SJSA1 (cell line): ENCODE measurements at regions not wholly inside any gene's neighbourhood (a gene's known extent, or its start where the extent isn't known, plus 50 kb on each side); places are given as distances from the start of the nearest gene placed in this dataset.
"Not testable (repeated sequence)": the region's sequence is repeated elsewhere in the genome, so short reads cannot be mapped to it uniquely, and the experiment has no call there.

Source experiments
- DNase-seq, 2 experiments: peaks; one replicate each; pipeline ENCODE4 v3.0.0-alpha.2; 2015 to 2020; ENCODE audit warnings: low spot score in 2 of 2, low read depth in 1 of 2
- H3K27ac ChIP-seq: fragments of 250-450 bp; sonication (Bioruptor Pico); 2 replicates; pipeline ENCODE4 v1.5.1; 2020; ENCODE audit warnings: mild to moderate bottlenecking, moderate library complexity
- H3K27me3 ChIP-seq: fragments of 250-450 bp; sonication (Bioruptor Pico); replicated peaks from 2 replicates; pipeline ENCODE4 v1.5.1; 2020; ENCODE audit warnings: mild to moderate bottlenecking, moderate library complexity
- H3K36me3 ChIP-seq: fragments of 250-450 bp; sonication (Bioruptor Pico); 2 replicates; pipeline ENCODE4 v1.5.1; 2020; ENCODE audit warnings: mild to moderate bottlenecking
- H3K4me1 ChIP-seq: fragments of 250-450 bp; sonication (Bioruptor Pico); replicated peaks from 2 replicates; pipeline ENCODE4 v1.6.1; 2021; ENCODE audit warnings: mild to moderate bottlenecking
- H3K4me3 ChIP-seq: fragments of 250-450 bp; sonication (Bioruptor Pico); 2 replicates; pipeline ENCODE4 v1.5.1; 2020; ENCODE audit warnings: mild to moderate bottlenecking
- H3K9me3 ChIP-seq: fragments of 250-450 bp; sonication (Bioruptor Pico); replicated peaks from 2 replicates; pipeline ENCODE4 v1.5.1; 2020; ENCODE audit warnings: mild to moderate bottlenecking

DNA sequence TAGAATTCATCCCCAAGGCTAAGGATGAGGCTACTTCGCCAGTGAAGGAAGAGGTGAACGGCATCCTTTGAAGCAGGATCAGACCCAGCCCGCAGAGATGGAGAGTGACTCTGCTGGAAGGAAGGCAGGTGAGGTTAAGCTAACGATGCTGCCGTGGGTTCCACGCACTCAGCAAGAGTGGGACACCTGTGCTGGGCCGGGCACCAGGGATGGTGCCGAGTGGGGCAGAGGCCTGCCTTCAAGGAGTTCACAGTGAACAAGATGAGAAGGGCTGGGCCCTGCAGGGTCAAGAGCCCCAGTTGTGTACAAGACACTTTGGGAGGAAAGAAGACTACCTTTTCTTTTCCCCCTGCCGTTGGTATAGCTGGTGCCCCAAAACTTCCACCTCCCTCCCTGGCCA, 606.6 kb downstream of the LIG4 start:
- Histone ChIP-seq H3K27ac (no peak overlapping the region), H3K4me1 (no peaks in the 10 kb centered on the region)

DNA sequence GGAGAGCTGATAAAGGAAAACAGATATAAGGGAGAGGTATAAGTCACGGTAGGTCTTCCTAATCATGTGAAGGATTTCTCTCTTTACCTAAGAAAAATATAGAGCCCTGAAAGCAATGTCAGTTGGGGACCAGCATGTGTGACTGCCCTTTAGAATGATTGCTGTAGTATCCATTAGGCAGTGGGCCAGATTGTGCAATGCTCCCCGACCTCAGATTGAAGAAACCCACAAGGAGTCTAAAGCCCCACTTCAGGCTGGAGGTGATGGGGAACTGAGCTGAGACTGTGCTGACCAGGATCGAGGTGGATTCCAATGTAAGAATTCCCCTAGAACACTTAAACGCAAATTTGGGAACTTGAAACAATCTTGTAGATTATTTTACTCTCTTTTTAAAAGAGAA, 614.4 kb downstream of the LIG4 start:
- H3K36me3 ChIP-seq: no peaks in the 10 kb centered on the region
- no peak overlapping the region for H3K4me3 ChIP-seq
- no peaks in the 10 kb centered on the region for H3K27me3 ChIP-seq
- H3K4me1 ChIP-seq: no peaks in the 10 kb centered on the region
- no peaks in the 10 kb centered on the region for H3K9me3 ChIP-seq
- no peak for DNase-seq
- no peak overlapping the region for H3K27ac ChIP-seq

More for the DNA sequence above, 606.6 kb downstream of the LIG4 start:
- no peak for DNase-seq
- Histone ChIP-seq H3K9me3 (no peaks in the 10 kb centered on the region), H3K36me3 (no peaks in the 10 kb centered on the region), H3K4me3 (no peak overlapping the region), H3K27me3 (no peaks in the 10 kb centered on the region)

DNA sequence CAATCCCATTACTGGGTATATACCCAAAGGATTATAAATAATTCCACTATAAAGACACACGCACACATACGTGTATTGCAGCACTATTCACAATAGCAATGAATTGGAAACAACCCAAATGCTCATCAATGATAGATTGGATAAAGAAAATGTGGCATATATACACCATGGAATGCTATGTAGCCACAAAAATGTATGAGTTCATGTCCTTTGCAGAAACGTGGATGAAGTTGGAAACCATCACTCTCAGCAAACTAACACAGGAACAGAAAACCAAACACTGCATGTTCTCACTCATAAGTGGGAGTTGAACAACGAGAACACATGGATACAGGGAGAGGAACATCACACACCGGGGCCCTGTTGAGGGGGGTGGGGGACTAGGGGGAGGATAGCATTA, 619.0 kb downstream of the LIG4 start:
- H3K36me3 ChIP-seq, DNase-seq, H3K27me3 ChIP-seq, H3K4me3 ChIP-seq, H3K9me3 ChIP-seq, H3K4me1 ChIP-seq, H3K27ac ChIP-seq: not testable (repeated sequence)

DNA sequence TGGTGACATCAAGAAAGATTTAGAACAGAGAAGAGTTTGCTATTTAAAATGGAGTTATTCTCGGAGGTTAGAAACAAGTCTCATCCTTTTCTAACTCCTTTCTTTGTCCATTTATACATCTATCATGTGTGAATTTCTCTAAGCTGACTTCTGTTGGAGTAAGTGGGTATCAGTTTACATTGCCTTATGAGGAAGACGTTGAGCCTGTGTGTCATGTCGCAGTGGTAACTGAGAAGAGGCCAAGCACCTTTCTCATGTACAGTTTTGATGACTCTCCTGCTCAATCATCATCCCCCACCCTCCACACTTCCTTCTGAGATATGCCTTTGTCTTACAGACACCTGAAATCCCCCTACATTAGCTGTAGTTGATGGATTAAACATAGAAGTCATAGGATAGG, 624.8 kb downstream of the LIG4 start:
- Histone ChIP-seq H3K4me1 (peaks cover 7% of the 10 kb centered on the region), H3K27ac (no peak overlapping the region), H3K9me3 (no peaks in the 10 kb centered on the region), H3K4me3 (no peak overlapping the region), H3K36me3 (no peaks in the 10 kb centered on the region), H3K27me3 (no peaks in the 10 kb centered on the region)
- no peak for DNase-seq

DNA sequence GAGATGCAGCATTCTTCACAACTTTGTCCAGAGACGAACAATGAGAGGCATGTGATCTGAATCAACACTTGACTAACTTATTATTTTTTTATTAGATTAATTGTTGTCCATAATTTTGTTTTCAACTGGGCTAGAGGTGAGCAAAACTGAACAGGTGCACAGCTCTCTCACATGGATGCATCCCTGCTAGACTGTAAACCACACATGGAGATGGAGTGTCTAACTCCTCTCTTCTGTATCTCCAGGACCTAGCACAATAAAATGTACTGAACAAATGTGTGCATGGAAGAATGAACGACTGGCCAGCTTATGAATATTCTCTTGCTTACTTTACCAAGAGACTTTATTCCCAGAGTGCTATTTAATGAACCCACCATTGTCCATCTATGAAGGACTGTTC, 627.7 kb downstream of the LIG4 start:
- peaks cover 22% of the 10 kb centered on the region for H3K4me1 ChIP-seq
- no peaks in the 10 kb centered on the region for H3K36me3 ChIP-seq
- no peak overlapping the region for H3K27ac ChIP-seq
- no peak for DNase-seq
- no peaks in the 10 kb centered on the region for H3K9me3 ChIP-seq
- no peak overlapping the region for H3K4me3 ChIP-seq
- no peaks in the 10 kb centered on the region for H3K27me3 ChIP-seq

DNA sequence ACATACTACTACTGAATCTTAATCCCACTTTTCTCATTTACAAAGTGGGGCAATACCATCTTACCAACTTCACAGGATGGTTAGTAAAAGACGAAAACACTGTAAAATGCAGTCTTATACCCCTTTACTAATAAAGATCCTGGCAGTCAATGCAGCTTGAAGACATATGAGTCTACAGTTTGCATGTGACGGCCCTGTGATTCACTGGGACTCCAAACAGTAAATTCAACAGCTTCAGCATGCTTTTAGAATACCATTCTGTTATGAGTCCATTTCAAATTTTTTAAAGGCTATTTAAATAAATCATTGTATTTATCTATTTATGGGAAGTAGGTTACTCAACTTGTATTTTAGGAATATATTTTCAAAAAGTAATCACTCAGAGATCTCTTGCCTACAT, 629.1 kb downstream of the LIG4 start:
- Histone ChIP-seq H3K4me3 (no peak overlapping the region), H3K36me3 (no peaks in the 10 kb centered on the region), H3K4me1 (peaks cover 22% of the 10 kb centered on the region), H3K27ac (no peak overlapping the region), H3K27me3 (no peaks in the 10 kb centered on the region), H3K9me3 (no peaks in the 10 kb centered on the region)
- DNase-seq: peak in 1 of 2 experiments; percentile 26

DNA sequence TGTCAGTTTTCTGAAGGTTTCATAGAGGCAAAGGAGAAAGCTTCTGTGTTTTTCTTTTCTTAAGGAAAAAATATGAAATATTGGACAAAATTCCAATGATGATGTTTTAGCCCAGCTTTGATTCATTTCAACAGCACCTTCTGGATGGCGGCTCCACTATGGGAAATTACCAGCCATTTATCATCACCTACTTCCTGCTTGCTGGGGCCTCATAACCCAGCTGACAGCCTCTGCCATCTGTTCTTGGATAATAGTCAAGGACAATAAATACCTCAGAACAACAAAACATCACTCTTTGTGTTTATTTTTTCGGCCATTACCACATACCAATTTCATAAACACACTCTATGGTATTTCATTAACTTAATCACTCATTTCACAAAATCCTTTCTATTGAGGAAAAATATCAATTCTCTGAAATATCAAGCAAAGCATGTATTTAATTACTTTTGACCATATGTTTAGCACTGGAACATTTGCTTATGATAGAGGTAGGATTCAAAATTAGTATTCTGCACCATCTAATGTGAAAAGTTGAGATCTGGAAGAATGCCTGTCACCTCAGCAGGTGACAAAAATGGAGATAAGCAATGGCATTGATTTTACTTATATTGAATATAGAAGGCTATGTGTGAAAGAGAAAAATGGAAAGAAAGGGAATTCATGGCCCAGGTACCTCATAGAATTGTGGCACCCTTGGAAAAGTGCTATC, 629.7 kb downstream of the LIG4 start:
- peaks cover 22% of the 10 kb centered on the region for H3K4me1 ChIP-seq
- H3K27me3 ChIP-seq: no peaks in the 10 kb centered on the region
- H3K27ac ChIP-seq: 0 out of 2 replicates have a peak overlapping the region, but pooled peaks have one; percentile 1
- no peaks in the 10 kb centered on the region for H3K36me3 ChIP-seq
- no peak overlapping the region for H3K4me3 ChIP-seq
- H3K9me3 ChIP-seq: no peaks in the 10 kb centered on the region
- peak in 1 of 2 experiments; percentile 30 for DNase-seq

DNA sequence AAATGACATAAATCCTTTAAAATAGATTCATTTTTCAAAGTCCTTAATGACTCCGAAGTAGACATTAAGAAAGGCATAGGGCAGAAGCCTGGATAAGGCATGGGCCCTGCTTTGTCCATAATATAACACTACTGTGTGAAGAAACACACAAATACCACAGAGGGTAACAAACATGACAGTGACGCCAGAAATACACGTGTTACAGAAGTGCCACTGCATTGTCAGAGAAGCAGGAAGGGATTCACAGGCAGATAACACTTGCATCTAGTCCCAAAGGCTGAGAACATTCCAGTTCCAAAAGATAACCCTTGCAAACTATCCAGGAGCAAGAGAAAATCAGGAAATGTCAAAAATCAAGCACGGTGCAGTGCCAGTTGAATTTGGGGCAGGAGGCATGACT, 633.2 kb downstream of the LIG4 start:
- no peaks in the 10 kb centered on the region for H3K27me3 ChIP-seq
- H3K4me1 ChIP-seq: peaks cover 24% of the 10 kb centered on the region
- H3K4me3 ChIP-seq: no peak overlapping the region
- no peak for DNase-seq
- no peaks in the 10 kb centered on the region for H3K36me3 ChIP-seq
- no peak overlapping the region for H3K27ac ChIP-seq
- H3K9me3 ChIP-seq: no peaks in the 10 kb centered on the region

DNA sequence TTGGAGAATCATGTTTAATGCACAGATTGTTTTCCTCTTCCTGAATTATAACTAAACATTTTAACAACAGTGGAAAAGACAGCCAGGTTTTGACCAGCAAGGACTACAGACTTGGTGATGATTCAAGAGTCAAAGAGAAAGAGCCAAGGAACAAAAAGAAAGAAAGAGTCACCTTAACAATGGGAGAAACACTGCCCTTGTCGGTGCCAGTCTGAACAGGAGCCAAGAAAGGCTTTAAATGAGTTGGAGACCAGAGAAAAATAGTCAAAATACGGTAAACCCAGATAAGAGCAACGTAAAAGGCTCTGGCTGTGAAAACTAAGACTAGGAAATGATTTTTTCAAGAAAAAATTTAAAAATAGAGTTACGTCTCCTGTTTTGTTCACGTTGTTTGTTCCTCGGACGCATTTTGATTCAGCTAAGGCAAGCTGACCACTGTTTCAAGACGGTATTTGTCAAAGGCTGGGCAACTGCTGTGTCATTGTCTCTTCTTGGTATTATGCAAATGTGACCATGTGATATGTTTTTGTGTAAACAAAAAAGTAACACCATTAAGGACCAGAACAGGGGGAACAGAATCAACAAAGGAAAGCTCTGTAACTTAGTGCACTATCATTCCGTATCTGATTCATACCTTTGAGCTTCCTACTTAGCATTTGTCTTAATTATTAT, 634.5 kb downstream of the LIG4 start:
- H3K36me3 ChIP-seq: no peaks in the 10 kb centered on the region
- no peak overlapping the region for H3K4me3 ChIP-seq
- no peak for DNase-seq
- peaks cover 30% of the 10 kb centered on the region for H3K4me1 ChIP-seq
- H3K27me3 ChIP-seq: no peaks in the 10 kb centered on the region
- no peaks in the 10 kb centered on the region for H3K9me3 ChIP-seq
- H3K27ac ChIP-seq: no peak overlapping the region

DNA sequence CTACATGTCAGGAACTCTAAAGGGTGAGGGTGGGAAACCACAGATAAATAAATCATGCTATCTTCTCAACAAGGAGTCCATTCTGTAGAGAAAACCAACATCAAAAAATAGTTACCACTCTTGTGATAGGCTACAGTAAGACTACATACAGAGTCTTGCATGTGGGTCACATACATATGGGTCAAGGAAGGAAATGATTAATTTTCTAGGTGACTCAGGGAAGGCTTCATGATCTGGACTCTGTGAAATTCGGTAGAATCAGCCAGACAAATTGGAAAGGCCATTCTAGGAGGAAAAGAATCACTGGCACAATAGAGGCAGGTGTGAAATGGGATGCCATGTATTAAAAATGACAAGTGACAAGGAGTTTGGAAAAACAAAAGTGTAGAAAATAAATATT, 638.9 kb downstream of the LIG4 start:
- no peaks in the 10 kb centered on the region for H3K9me3 ChIP-seq
- no peaks in the 10 kb centered on the region for H3K36me3 ChIP-seq
- H3K27ac ChIP-seq: no peak overlapping the region
- peaks cover 14% of the 10 kb centered on the region for H3K4me1 ChIP-seq
- DNase-seq: peak in 1 of 2 experiments; percentile 65
- no peaks in the 10 kb centered on the region for H3K27me3 ChIP-seq
- no peak overlapping the region for H3K4me3 ChIP-seq

DNA sequence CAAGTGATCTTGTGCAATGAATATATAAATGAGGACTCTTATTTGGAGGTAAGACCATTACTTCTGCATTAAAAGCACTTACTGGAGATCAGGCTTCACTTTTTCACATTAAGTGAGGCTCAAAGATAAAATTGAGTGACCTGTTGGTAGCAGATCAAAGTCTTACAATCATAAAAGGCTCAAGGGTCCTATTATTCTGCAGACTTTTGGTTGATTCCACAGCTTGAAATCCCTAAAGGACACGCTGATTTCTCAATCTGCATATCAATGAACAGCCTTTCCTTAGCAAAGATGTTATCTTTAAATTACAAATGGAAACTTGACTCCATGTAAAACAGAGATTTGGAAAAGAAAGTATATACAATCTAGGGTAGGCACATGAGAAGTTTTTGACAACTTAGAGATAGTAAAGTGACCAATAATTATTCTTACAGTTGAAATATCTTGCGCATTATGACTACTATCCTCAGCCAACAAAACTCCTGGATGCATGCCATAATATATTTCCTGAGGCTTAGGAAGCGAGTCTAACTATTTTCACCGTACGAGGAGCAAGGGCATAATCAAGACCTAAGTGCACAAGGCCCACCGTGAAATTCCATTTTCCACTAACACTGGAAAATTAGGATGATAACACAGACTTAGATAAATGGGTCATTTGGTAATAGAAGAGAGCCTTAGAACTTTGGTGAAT, 640.7 kb downstream of the LIG4 start:
- H3K27me3 ChIP-seq: no peaks in the 10 kb centered on the region
- H3K9me3 ChIP-seq: no peaks in the 10 kb centered on the region
- no peak for DNase-seq
- peaks cover 14% of the 10 kb centered on the region for H3K4me1 ChIP-seq
- H3K36me3 ChIP-seq: no peaks in the 10 kb centered on the region
- no peak overlapping the region for H3K4me3 ChIP-seq
- H3K27ac ChIP-seq: no peak overlapping the region

DNA sequence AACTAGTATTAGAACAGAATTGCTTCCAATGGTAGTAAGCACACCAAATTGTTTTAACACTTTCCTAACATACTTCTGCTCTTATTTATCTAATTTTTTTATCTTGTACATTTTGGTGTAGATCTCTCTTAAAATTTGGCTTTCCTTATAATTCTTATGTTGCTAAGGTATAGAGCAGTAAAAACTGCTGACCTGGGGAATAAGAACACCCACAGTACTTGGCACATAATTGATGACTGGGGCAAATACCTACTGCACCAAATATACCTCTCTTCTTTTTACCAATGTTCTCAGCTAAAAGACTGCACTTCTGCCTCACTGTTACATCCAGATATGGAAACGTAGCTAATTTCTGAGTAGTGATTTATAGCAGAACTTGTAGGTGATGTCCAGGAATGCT, 642.2 kb downstream of the LIG4 start:
- no peak for DNase-seq
- H3K36me3 ChIP-seq: no peaks in the 10 kb centered on the region
- peaks cover 14% of the 10 kb centered on the region for H3K4me1 ChIP-seq
- H3K27me3 ChIP-seq: no peaks in the 10 kb centered on the region
- no peak overlapping the region for H3K4me3 ChIP-seq
- H3K9me3 ChIP-seq: no peaks in the 10 kb centered on the region
- no peak overlapping the region for H3K27ac ChIP-seq

DNA sequence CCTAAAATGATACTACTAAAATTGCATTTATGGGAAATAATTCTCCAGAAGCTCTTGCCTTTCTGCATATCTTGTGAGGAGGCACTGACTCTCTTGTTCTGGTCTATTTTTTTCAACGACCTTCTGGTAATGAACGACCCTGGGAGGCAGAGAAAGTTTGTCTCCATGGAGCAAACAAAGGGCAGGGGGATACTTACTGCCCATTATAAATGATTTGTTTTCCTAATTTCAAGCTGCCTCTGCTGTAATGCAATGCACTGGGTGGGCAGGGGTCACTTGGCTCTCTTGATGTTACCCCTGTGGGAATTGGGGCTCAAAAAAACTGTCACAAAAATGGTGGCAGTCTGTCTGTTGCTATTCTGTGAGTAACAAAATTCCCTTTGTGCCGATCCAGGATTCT, 643.2 kb downstream of the LIG4 start:
- Histone ChIP-seq H3K27ac (no peak overlapping the region), H3K9me3 (no peaks in the 10 kb centered on the region), H3K36me3 (no peaks in the 10 kb centered on the region), H3K4me1 (peaks cover 13% of the 10 kb centered on the region), H3K27me3 (no peaks in the 10 kb centered on the region), H3K4me3 (no peak overlapping the region)
- DNase-seq: no peak

DNA sequence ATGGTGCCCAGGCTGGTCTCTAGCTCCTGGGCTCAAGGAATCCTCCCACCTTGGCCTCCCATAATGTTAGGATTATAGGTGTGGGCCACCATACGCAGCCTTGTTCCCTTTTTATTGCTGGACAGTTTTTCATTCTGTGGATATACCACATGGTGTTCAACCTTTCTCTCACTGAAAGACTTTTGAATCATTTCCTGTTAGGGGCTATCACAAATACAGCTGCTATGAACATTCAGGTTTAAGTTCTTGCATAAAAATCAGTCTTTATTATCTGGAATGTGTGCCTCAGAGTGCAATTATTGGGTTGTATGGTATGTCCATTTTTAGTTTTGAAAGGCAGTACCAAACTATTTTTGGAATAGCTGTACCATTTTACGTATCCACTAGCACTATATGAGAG, 647.2 kb downstream of the LIG4 start:
- H3K4me3 ChIP-seq: no peak overlapping the region
- H3K27ac ChIP-seq: no peak overlapping the region
- no peak for DNase-seq
- no peaks in the 10 kb centered on the region for H3K36me3 ChIP-seq
- no peaks in the 10 kb centered on the region for H3K9me3 ChIP-seq
- H3K27me3 ChIP-seq: no peaks in the 10 kb centered on the region
- no peaks in the 10 kb centered on the region for H3K4me1 ChIP-seq
